ENCODE measurements at regions not wholly inside any gene's neighbourhood (a gene's known extent, or its start where the extent isn't known, plus 50 kb on each side); places are given as distances from the start of the nearest gene placed in this dataset.
"Not testable (repeated sequence)": the region's sequence is repeated elsewhere in the genome, so short reads cannot be mapped to it uniquely, and the experiment has no call there.

GRCh38 chr9:25845867-25846266, 167.6 kb upstream of the TUSC1 start:
- no peak for DNase-seq (ENCODE audit: low read depth in 4 of 4, low spot score in 2 of 4)

GRCh38 chr9:25830381-25830780, 152.1 kb upstream of the TUSC1 start:
- DNase-seq (ENCODE audit: low read depth in 4 of 4, low spot score in 2 of 4) = no peak

DNA sequence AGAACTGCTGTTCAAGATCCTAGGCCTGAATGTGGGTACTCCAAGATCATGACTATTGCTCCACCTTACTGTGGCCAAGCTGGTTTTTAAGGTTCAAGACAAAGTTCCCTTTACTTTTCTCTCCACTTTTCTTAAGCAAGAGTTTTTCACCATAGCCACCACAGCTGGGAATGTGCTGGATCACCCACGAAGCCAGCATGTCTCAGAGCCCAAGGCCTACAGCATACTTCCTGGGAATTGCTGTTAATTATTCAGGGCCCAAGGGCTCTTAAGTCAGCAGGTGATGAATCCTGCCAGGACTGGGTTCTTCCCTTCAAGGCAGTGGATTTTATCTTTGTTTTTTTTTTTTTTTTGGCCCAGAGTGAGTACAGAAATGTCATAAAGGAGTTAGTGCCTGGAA, 149.4 kb upstream of the TUSC1 start:
- no peak for DNase-seq (ENCODE audit: low read depth in 4 of 4, low spot score in 2 of 4)

- DNase-seq (ENCODE audit: low read depth in 4 of 4, low spot score in 2 of 4) = no peak
Measured at GRCh38 chr9:25816439-25816838, 138.2 kb upstream of the TUSC1 start.

GRCh38 chr9:25814023-25814422, 135.8 kb upstream of the TUSC1 start:
- DNase-seq (ENCODE audit: low read depth in 4 of 4, low spot score in 2 of 4) = no peak

DNA sequence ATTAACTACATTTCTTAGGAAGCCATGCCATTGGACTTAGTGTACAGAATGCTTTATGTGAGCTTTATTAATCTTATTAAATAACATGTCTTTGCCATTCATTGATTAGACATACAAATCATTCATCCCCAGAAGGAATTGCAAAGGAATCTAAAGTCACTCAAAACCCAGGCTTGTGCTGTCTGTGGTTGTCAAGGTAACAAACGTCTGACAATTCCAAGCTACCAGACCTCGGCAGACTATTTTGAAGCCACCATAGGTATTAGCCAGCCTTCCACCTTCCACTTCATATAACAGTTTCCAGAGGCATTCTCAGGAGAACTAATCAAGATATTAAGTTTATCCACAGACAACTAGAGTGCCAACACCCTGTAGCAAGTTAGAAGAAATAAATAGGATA, 135.2 kb upstream of the TUSC1 start:
- no peak for DNase-seq (ENCODE audit: low read depth in 4 of 4, low spot score in 2 of 4)

DNA sequence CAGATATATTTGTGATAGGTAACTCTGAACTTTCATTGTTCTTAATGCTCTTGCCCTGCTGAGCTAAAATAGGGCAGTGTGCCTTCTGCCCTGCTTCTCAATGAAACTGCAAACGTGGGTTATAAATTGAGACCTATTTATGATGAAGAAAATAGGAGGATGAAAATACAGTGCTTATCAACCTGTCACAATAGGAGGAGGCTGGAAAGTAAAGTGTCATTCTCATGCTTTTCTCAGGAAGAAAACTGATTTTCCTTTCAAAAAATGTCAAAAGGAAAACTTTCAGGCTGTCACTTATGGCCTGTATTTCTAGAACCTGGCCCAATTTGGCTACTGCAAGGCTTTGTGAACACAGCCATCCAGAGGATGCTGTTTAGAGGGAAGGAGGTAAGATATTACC, 130.3 kb upstream of the TUSC1 start:
- DNase-seq (ENCODE audit: low read depth in 4 of 4, low spot score in 2 of 4) = no peak

DNA sequence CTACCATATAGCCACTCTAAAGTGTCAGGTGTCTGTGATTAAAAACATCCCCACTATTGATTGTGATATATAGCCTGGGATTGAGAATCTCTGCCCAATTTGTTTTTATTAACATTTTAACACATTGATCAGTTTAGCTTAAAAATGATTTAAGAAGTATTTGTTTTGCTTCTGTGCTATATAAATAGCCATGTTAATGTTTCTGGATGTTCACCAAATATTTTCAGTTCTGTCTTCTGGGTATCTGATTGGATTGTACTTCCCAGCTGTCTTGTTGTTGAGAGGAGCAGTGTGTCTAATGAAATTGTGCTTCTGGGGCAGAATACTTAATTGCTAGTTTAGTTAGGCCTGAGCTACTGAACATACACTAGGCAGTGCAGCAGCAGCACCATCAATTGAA, 126.6 kb upstream of the TUSC1 start:
- no peak for DNase-seq (ENCODE audit: low read depth in 4 of 4, low spot score in 2 of 4)

GRCh38 chr9:25801989-25802388, 123.7 kb upstream of the TUSC1 start:
- not testable (repeated sequence) for DNase-seq (ENCODE audit: low read depth in 4 of 4, low spot score in 2 of 4)

- DNase-seq (ENCODE audit: low read depth in 4 of 4, low spot score in 2 of 4) = no peak
Measured at GRCh38 chr9:25773805-25774204, 95.6 kb upstream of the TUSC1 start.

DNA sequence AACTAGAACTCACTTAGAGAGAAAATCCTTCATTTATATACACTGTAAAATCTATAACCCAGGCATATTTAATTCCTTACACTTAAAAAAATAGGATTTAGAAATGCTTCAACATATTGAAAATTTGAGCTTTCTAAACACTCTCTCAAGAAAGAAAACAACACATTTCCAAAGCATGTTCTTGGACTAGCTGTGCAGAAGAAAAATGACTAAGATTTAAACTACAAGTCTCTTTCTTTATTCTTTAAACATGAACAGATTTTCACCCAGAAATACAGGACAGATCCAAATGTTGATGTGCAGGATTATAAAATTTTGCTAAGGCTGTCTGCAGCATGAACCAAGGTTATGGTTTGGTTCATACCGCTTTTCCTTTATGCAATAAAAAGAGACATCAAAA, 77.7 kb upstream of the TUSC1 start:
- DNase-seq (ENCODE audit: low read depth in 4 of 4, low spot score in 2 of 4) = no peak

DNA sequence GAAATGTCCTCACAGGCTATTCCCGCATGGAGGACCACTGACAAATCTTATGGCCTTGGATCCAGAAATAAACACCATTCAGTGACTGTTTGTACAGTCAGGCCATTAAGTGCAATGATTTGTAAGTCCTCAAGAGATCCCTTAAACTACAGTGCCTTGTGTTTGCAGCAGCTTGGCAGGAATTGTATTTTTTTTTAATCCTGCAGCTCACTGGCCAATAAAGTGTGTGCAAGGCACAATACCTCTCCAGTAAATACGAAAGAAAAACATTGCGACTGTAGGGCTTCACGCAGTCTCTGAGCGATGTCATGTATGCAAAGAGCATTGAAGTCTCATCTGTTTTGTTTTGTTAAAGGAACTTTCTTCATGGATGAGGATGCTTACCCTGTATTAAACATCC, 74.2 kb upstream of the TUSC1 start:
- DNase-seq (ENCODE audit: low read depth in 4 of 4, low spot score in 2 of 4) = no peak

DNA sequence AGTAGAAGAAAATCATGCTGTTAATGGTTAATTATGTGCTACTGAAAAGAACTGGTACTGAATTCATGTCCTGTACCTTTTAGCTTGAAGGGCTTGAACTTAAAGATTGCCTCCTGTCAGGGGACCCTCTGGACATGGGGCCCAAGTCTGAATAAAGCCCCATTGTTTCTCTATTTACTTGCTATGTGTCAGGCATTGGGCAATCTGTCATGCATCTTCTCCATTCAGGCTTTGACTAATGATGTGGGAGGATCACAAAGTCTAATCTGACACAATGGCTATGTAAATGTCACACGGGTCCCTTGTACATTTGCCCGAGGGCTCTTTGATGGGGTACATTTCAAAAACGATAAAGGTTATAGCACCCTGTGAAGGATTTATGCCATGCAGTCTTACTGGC, 64.0 kb upstream of the TUSC1 start:
- DNase-seq (ENCODE audit: low read depth in 4 of 4, low spot score in 2 of 4) = no peak

- no peak for DNase-seq (ENCODE audit: low read depth in 4 of 4, low spot score in 2 of 4)
Measured at GRCh38 chr9:25733336-25733982, 55.2 kb upstream of the TUSC1 start.

DNA sequence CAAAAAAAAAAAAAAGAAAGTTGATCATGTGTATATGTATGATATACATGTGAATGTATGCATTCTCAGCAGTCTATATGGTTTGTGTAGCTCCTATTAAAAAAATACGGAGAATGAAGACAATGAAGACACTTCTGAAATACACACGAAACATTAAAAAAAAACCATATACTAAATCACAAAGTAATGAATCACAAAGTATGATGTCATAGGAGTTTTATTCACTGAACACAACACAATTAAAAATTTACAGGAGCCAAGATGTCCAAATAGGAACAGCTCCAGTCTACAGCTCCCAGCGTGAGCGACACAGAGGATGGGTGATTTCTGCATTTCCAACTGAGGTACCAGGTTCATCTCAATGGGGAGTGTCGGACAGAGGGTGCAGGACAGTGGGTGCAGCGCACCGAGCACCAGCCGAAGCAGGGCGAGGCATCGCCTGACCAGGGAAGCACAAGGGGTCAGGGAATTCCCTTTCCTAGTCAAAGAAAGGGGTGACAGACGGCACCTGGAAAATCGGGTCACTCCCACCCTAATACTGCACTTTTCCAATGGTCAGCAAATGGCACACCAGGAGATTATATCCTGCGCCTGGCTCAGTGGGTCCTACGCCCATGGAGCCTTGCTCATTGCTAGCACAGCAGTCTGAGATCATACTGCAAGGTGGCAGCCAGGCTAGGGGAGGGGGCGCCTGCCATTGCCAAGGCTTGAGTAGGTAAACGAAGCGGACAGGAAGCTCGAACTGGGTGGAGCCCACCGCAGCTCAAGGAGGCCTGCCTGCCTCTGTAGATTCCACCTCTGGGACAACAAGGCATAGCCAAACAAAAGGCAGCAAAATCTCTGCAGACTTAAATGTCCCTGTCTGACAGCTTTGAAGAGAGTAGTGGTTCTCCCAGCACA, 53.9 kb upstream of the TUSC1 start:
- DNase-seq (ENCODE audit: low read depth in 4 of 4, low spot score in 2 of 4) = not testable (repeated sequence)

Measured in left renal cortex interstitium (tissue), 4 donors.